GM23248 (cell line): ENCODE measurements at regions not wholly inside any gene's neighbourhood (a gene's known extent, or its start where the extent isn't known, plus 50 kb on each side); places are given as distances from the start of the nearest gene placed in this dataset.
A peak's percentile ranks its signal among the peaks of the same experiment; 100 is the strongest.

Source experiments
- DNase-seq: peaks from one replicate; pipeline ENCODE4 v3.0.0-alpha.2; 2015
- H2AFZ ChIP-seq: fragments of 200-600 bp; sonication (generic); 2 replicates; pipeline ENCODE4 v1.6.1; 2016; ENCODE audit warnings: antibody characterized with exemption
- H3F3A ChIP-seq: fragments of 200-600 bp; sonication (generic); 2 replicates; pipeline ENCODE4 v1.6.1; 2016; ENCODE audit warnings: mild to moderate bottlenecking, antibody characterized with exemption, mixed run types; ENCODE audit not compliant: insufficient read depth
- H3K27ac ChIP-seq: fragments of 200-600 bp; sonication (generic); 2 replicates; pipeline ENCODE4 v1.5.1; 2016; ENCODE audit warnings: mild to moderate bottlenecking
- H3K27me3 ChIP-seq: fragments of 200-600 bp; sonication (generic); replicated peaks from 2 replicates; pipeline ENCODE4 v1.6.1; 2016; ENCODE audit warnings: mild to moderate bottlenecking; ENCODE audit not compliant: insufficient read depth
- H3K36me3 ChIP-seq: fragments of 200-600 bp; sonication (generic); 2 replicates; pipeline ENCODE4 v1.6.1; 2016; ENCODE audit warnings: low read depth, mild to moderate bottlenecking
- H3K4me1 ChIP-seq: fragments of 200-600 bp; sonication (generic); 2 replicates; pipeline ENCODE4 v1.6.1; 2016; ENCODE audit warnings: mild to moderate bottlenecking; ENCODE audit not compliant: insufficient read depth
- H3K4me2 ChIP-seq: fragments of 200-600 bp; sonication (generic); one replicate; pipeline ENCODE4 v1.6.1; 2016; ENCODE audit warnings: mild to moderate bottlenecking; ENCODE audit not compliant: unreplicated experiment
- H3K4me3 ChIP-seq: fragments of 200-600 bp; sonication (generic); 2 replicates; pipeline ENCODE4 v1.5.1; 2016; ENCODE audit warnings: mild to moderate bottlenecking
- H3K79me2 ChIP-seq: fragments of 200-600 bp; sonication (generic); 2 replicates; pipeline ENCODE4 v1.6.1; 2016; ENCODE audit warnings: mild to moderate bottlenecking; ENCODE audit not compliant: insufficient read depth
- H3K9ac ChIP-seq: fragments of 200-600 bp; sonication (generic); 2 replicates; pipeline ENCODE4 v1.6.1; 2016; ENCODE audit warnings: mild to moderate bottlenecking
- H3K9me2 ChIP-seq: fragments of 200-600 bp; sonication (generic); 2 replicates; pipeline ENCODE4 v1.6.1; 2016; ENCODE audit warnings: mixed run types, mild to moderate bottlenecking, moderate library complexity; ENCODE audit not compliant: insufficient read depth
- H3K9me3 ChIP-seq: fragments of 200-600 bp; sonication (generic); one replicate; pipeline ENCODE4 v1.6.1; 2017; ENCODE audit warnings: low read depth
- H4K20me1 ChIP-seq: fragments of 200-600 bp; sonication (generic); 2 replicates; pipeline ENCODE4 v1.6.0; 2016; ENCODE audit not compliant: insufficient read depth
- EZH2 ChIP-seq: fragments of 200-600 bp; sonication (generic); IDR thresholded peaks from 2 replicates; pipeline ENCODE4 v1.6.1; 2018; ENCODE audit warnings: antibody characterized with exemption, mild to moderate bottlenecking; ENCODE audit not compliant: insufficient read depth, poor library complexity, severe bottlenecking
- EZH2phosphoT487 ChIP-seq: fragments of 200-600 bp; sonication (generic); IDR thresholded peaks from 2 replicates; pipeline ENCODE4 v1.6.1; 2018; ENCODE audit warnings: antibody characterized with exemption, moderate library complexity, mild to moderate bottlenecking, low read depth; ENCODE audit not compliant: insufficient read depth
- WGBS, 2 experiments: methylation state at CpG; one replicate each; pipeline ENCODE4 v1.1.6; 2015 to 2017; ENCODE audit warnings: low lambda C conversion rate in 2 of 2, low coverage in 1 of 2; ENCODE audit errors: missing lambda C conversion rate in 2 of 2; 5-methylcytosine and 5-hydroxymethylcytosine counted together
- in situ Hi-C: fragments of 300-500 bp; cut with MboI; formaldehyde crosslinking; loops from 2 replicates; pipeline ENCODE4 v1.15.0; 2020

DNA sequence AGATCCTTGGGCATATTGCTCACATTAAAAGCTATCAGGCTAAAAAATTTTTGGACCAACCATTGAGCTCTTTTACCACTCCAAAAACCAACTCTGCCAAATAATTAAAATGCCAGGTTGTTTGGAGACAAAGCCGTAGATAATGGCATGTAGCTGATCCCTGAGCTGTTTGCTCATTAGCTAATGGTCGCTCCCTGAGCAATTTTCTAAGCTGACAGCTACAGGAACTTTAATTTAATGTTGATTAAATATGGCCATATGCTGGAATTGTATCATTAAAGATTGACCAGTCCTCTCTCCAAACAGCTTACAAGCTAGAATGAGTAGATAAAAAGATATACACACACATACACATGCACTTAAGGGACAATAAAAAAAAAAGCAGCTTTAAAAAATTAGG lies 216.2 kb upstream of the ARHGAP20 start:
- H3K9me2 ChIP-seq = no peaks in the 10 kb centered on the region
- no peak overlapping the region for H3K27ac ChIP-seq
- H3K36me3 ChIP-seq = no peaks in the 10 kb centered on the region
- H3K9ac ChIP-seq = no peak overlapping the region
- no peaks in the 10 kb centered on the region for H3K79me2 ChIP-seq
- in situ Hi-C loops = no loop called here
- H3K4me1 ChIP-seq = no peaks in the 10 kb centered on the region
- no peaks in the 10 kb centered on the region for H3K9me3 ChIP-seq
- H3K4me3 ChIP-seq = no peak overlapping the region
- H4K20me1 ChIP-seq = no peaks in the 10 kb centered on the region
- no peaks in the 10 kb centered on the region for H3F3A ChIP-seq
- TF ChIP-seq EZH2phosphoT487 (no peak), EZH2 (no peak)
- WGBS, 2 experiments = 79 to 88% methylated on average over 2 of the region's 2 CpGs
- no peak overlapping the region for H3K4me2 ChIP-seq
- H2AFZ ChIP-seq = no peak overlapping the region
- H3K27me3 ChIP-seq = no peaks in the 10 kb centered on the region
- no peak for DNase-seq

DNA sequence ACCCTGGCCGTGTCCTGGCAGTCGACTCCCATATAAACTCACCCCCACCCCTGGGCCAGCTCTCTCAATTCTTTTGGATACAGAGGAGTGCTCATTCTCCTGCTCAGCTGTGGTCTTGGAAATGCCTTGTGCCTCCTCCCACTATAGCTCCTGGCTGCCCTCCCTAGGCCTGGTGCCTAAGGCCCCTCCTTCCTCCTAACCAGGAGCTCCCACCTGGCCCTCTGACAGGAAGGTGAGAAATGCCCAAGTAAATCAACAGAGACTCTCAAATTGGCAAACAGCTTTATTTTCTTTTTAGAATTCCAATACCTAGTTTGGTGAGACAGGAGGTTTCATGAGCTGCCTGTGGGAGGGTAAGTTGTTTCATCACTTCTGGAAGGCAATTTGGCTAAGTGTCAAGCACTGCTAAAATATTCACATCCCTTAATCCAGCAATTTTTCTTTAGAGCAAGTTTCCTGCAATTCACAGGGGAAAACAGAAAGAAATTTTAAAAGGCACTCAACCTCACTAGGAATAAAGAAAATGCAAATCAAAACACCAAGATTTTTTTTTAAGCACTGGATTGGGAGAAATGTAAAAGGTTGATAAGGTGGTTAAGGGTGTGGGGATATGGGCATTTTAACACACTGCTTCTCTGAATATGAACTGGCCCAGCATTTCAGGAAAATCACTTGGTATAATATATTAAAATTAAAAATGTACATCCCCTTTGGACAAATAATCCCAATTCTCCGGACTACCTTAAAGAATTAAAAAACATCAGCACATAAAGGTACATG lies 209.7 kb upstream of the ARHGAP20 start:
- Histone ChIP-seq H3K4me3 (no peak overlapping the region), H3K4me2 (peak overlapping the region; percentile 11), H2AFZ (peak overlapping the region; percentile 27; the same call in 1 of the 2 replicates), H3K9ac (no peak overlapping the region), H3K36me3 (no peaks in the 10 kb centered on the region), H3K27ac (no peak overlapping the region), H3F3A (0 out of 2 replicates have a peak, but pooled peaks cover 3% of the 10 kb centered on the region), H3K27me3 (no peaks in the 10 kb centered on the region), H3K79me2 (no peaks in the 10 kb centered on the region), H3K9me3 (no peaks in the 10 kb centered on the region), H4K20me1 (no peaks in the 10 kb centered on the region), H3K9me2 (no peaks in the 10 kb centered on the region), H3K4me1 (peaks cover 7% of the 10 kb centered on the region; the same call in 1 of the 2 replicates)
- TF ChIP-seq EZH2 (no peak), EZH2phosphoT487 (no peak)
- 36 to 45% methylated on average over 3 of the region's 3 CpGs for WGBS, 2 experiments
- in situ Hi-C loops = no loop called here
- DNase-seq = peak; percentile 59

- no peaks in the 10 kb centered on the region for H3K27me3 ChIP-seq
- 78 to 85% methylated on average over 4 of the region's 4 CpGs for WGBS, 2 experiments
- TF ChIP-seq EZH2 (no peak), EZH2phosphoT487 (no peak)
These were observed 207.1 kb upstream of the ARHGAP20 start for GRCh38 chr11:110919241-110919922.

DNA sequence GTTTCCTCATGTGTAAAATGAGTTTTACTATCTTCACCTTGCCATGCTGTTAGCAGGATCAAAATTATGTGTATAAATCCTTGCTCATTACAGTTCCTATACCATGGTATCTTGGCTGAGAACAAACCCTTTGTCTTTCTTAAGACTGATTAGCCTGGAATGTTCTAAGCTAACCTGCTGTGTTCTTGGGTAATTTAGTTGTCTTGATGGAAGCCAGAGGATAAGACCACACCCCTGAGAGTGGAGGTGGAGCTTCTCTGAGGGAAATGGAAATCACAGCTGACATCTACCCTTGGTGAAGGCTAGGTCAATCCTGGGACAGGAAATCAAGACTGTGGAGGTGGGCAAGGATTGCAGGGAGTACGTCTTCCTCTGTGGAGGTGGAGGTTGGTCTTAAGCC lies 206.1 kb upstream of the ARHGAP20 start:
- H4K20me1 ChIP-seq = no peaks in the 10 kb centered on the region
- H3K9me3 ChIP-seq = no peaks in the 10 kb centered on the region
- H3K4me1 ChIP-seq = peaks cover 7% of the 10 kb centered on the region; the same call in 1 of the 2 replicates
- H3K79me2 ChIP-seq = no peaks in the 10 kb centered on the region
- H3F3A ChIP-seq = 0 out of 2 replicates have a peak, but pooled peaks cover 3% of the 10 kb centered on the region
- no peak for DNase-seq
- H3K9me2 ChIP-seq = no peaks in the 10 kb centered on the region
- H3K27me3 ChIP-seq = no peaks in the 10 kb centered on the region
- TF ChIP-seq EZH2 = no peak
- TF ChIP-seq EZH2phosphoT487 = no peak
- H3K36me3 ChIP-seq = no peaks in the 10 kb centered on the region
- 93 to 94% methylated on average over 1 of the region's 1 CpG for WGBS, 2 experiments
- no peak overlapping the region for H3K9ac ChIP-seq
- no peak overlapping the region for H3K27ac ChIP-seq
- no peak overlapping the region for H3K4me3 ChIP-seq
- H2AFZ ChIP-seq = no peak overlapping the region
- H3K4me2 ChIP-seq = no peak overlapping the region
- in situ Hi-C loops = no loop called here

More at GRCh38 chr11:110919241-110919922, 207.1 kb upstream of the ARHGAP20 start:
- no peak overlapping the region for H3K27ac ChIP-seq
- no peak overlapping the region for H3K4me3 ChIP-seq
- H3K79me2 ChIP-seq = no peaks in the 10 kb centered on the region
- H2AFZ ChIP-seq = no peak overlapping the region
- H3K4me2 ChIP-seq = no peak overlapping the region
- H3K9me2 ChIP-seq = no peaks in the 10 kb centered on the region
- no peaks in the 10 kb centered on the region for H3K9me3 ChIP-seq
- 0 out of 2 replicates have a peak, but pooled peaks cover 3% of the 10 kb centered on the region for H3F3A ChIP-seq
- no peaks in the 10 kb centered on the region for H3K36me3 ChIP-seq
- no peaks in the 10 kb centered on the region for H4K20me1 ChIP-seq
- H3K4me1 ChIP-seq = peaks cover 7% of the 10 kb centered on the region; the same call in 1 of the 2 replicates
- no peak for DNase-seq
- in situ Hi-C loops = no loop called here
- H3K9ac ChIP-seq = no peak overlapping the region
